GM18517 (cell line): ENCODE measurements at regions not wholly inside any gene's neighbourhood (a gene's known extent, or its start where the extent isn't known, plus 50 kb on each side); places are given as distances from the start of the nearest gene placed in this dataset.

Experiments used
- ATAC-seq: cut with Tn5 transposase; IDR thresholded peaks from one replicate; pipeline ENCODE4 v1.9.1; 2021; ENCODE audit warnings: mild to moderate bottlenecking, moderate library complexity; ENCODE audit not compliant: unreplicated experiment

DNA sequence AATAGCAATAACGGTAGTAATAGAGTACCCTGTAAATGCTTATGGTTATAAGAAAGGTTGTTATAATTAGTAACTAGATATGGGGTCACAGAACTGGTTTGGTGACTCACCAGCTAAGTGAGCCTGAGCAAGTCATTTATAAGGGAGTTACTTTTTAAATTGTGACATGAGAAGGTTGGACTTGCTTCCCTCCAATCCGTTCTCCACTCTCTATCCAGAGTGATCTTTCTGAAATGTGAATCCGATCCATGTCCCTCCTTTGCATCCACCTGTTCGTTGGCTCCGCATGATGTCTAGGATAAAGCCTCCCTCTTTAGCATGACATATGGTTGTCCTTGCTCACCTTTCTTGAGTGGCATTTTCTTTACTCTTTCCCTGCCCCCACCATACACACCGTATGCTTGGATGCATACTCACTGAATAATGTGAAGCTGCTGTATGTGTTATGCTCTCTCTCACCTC is 83.1 kb downstream of the CDC42EP3 start:
- no peak for ATAC-seq

DNA sequence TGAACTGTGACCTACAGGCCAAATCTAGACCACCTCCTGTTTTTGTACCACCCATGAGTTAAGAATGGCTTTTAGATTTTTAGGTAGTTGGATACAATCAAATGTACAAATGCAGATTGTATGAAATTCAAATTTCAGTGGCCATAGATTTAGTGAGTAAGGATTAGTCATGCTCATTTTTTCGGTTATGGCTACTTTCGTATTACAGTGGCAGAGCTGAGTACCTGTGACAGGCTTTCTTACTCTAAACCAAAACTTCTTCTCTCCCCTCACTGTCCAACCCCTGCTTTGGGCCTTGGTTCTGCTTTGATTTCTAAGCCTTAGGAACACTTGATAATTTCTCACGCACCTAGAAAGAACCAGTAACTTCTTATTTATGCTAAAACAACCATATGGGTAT is 82.1 kb downstream of the CDC42EP3 start:
- ATAC-seq = no peak

- no peak for ATAC-seq
These were observed 81.3 kb downstream of the CDC42EP3 start for GRCh38 chr2:37590119-37590571.
